Right atrium auricular region (tissue), 2 donors: ENCODE measurements at regions not wholly inside any gene's neighbourhood (a gene's known extent, or its start where the extent isn't known, plus 50 kb on each side); places are given as distances from the start of the nearest gene placed in this dataset.
A peak's percentile ranks its signal among the peaks of the same experiment; 100 is the strongest.

Experiments
- DNase-seq: peaks from one replicate; pipeline ENCODE4 v3.0.0-alpha.2; 2019; ENCODE audit warnings: low spot score
- H3K27ac ChIP-seq, 2 donors: fragments of 200-600 bp; sonication (generic); 1 replicate in 1 of 2; 2 replicates in 1 of 2; pipeline ENCODE4 v1.5.1; 2016 to 2019
- H3K27me3 ChIP-seq, 2 donors: fragments of 200-600 bp; sonication (generic); one replicate each; pipeline versions ENCODE4 v1.5.1 to v1.6.0; 2017 to 2019
- H3K36me3 ChIP-seq: fragments of 200-600 bp; sonication (generic); one replicate; pipeline ENCODE4 v1.5.1; 2016
- H3K4me1 ChIP-seq, 2 donors: fragments of 200-600 bp; sonication (generic); one replicate each; pipeline versions ENCODE4 v1.5.1 to v1.6.0; 2017 to 2019
- H3K4me3 ChIP-seq, 2 donors: fragments of 200-600 bp; sonication (generic); 1 replicate in 1 of 2; 2 replicates in 1 of 2; pipeline ENCODE4 v1.5.1; 2017 to 2019; ENCODE audit warnings: mild to moderate bottlenecking in 1 of 2, moderate library complexity in 1 of 2
- H3K9me3 ChIP-seq, 2 donors: fragments of 200-600 bp; sonication (generic); one replicate each; pipeline ENCODE4 v1.5.1; 2019
- CTCF ChIP-seq, 2 donors: fragments of 200-600 bp; sonication (generic); IDR thresholded peaks; one replicate each; pipeline ENCODE4 v1.5.1; 2019; ENCODE audit warnings: antibody characterized with exemption in 2 of 2

DNA sequence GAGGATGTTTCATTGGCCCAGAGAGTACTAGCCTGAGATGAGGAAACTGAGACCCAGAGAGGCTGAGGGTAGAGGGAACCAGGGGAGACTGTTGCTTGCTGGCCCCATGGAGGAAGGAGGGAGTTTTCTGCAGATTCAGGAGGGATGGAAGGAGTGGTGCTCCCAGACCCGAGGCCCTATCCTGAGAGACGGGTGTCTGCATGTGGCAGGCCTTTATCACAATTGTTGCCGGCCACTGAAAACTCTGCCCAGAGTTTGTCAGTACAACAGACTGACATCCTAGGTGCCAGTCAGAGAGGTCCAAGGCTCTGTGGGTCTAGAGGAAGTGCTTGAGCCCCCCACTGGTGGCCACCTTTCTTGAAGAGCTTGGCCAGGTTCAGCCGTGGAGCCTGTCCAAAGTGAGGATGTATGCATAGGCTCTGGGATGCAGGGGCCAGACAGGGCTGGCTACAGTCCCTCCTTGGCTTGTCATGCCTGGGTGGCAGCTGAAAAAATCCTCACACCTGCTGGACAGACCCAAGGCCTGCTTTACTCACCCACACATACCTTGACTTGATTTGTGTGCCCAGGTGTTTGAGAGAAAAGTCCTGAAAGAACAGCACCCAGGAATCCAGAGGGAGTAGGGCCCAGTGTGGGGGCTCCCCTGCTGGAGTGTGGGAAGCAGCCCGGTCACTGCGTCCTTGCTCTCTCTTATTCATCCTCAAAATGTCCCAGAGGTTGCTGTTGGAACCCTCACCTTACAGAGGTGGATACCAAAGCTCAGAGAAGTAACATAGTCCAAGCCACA is 65.2 kb downstream of the CLRN3 start:
- Histone ChIP-seq H3K4me1 (no peaks in the 10 kb centered on the region), H3K27ac (no peak overlapping the region), H3K4me3 (no peak overlapping the region), H3K9me3 (peaks cover 0 to 5% of the 10 kb centered on the region in 2 donors), H3K27me3 (no peaks in the 10 kb centered on the region), H3K36me3 (no peaks in the 10 kb centered on the region)
- DNase-seq: peak; percentile 50
- TF ChIP-seq CTCF (IDR thresholded peaks at IDR 0.05): no peak
